HG02852 (cell line): ENCODE measurements at regions not wholly inside any gene's neighbourhood (a gene's known extent, or its start where the extent isn't known, plus 50 kb on each side); places are given as distances from the start of the nearest gene placed in this dataset.

ENCODE experiments used
- ATAC-seq: cut with Tn5 transposase; IDR thresholded peaks from one replicate; pipeline ENCODE4 v1.9.1; 2021; ENCODE audit warnings: mild to moderate bottlenecking, moderate library complexity; ENCODE audit not compliant: unreplicated experiment

GRCh38 chr5:120388016-120388781 is 75.9 kb upstream of the PRR16 start:
- ATAC-seq = no peak

- ATAC-seq = no peak
Measured at GRCh38 chr5:120394259-120394658, 69.8 kb upstream of the PRR16 start.

DNA sequence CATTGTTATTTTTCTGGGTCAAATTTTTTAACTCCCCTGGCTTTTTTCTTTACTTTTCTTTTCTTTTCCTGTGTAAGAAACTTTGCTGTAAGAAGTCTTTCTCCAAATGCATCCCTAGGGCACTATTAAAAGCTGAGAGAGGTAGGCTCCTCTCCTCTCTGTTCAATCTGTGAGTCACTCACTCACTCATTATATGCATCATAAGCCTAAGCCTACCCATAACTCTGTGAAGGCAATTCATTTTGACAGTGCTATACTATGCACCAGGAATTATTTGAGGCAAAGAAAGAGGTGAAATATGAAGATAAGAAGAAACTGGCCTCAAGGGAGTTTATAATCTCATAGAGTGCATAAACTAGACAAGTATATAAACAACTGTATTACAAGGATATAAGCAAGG is 67.9 kb upstream of the PRR16 start:
- ATAC-seq = no peak

DNA sequence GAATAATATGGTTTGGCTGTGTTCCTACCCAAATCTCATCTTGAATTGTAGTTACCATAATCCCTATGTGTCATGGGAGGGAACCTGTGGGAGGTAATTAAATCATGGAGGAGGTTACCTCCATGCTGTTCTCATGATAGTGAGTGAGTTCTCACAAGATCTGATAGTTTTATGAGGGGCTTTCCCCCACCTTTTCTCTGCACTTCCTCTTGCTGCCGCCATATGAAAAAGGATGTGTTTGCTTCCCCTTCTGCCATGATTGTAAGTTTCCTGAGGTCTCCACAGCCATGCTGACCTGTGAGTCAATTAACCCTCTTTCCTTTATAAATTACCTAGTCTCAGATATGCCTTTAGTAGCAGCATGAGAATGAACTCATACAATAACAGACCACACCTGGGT is 63.7 kb upstream of the PRR16 start:
- ATAC-seq = no peak

- ATAC-seq = no peak
Measured at GRCh38 chr5:120402606-120403005, 61.5 kb upstream of the PRR16 start.

GRCh38 chr5:120405286-120405864 is 58.7 kb upstream of the PRR16 start:
- peak; percentile 38 for ATAC-seq

- peak; percentile 49 for ATAC-seq
Measured at GRCh38 chr5:120405923-120406322, 58.2 kb upstream of the PRR16 start.

DNA sequence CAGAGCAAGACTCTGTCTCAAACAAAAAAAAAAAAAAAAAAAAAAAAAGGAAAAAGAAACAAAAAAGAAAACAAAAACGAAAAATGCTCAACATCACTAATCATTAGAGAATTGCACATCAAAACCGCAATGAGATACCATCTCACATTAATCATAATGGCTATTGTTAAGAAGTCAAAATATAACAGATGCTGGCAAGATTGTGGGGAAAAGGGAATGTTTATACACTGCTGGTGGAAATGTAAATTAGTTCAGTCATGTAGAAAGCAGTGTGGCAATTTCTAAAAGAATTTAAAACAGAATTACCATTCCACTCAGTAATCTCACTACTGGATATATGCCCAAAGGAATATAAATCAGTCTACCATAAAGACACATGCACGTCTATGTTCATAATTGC is 50.4 kb upstream of the PRR16 start:
- ATAC-seq = no peak
